8988T (cell line): ENCODE measurements at regions not wholly inside any gene's neighbourhood (a gene's known extent, or its start where the extent isn't known, plus 50 kb on each side); places are given as distances from the start of the nearest gene placed in this dataset.
"Not testable (repeated sequence)": the region's sequence is repeated elsewhere in the genome, so short reads cannot be mapped to it uniquely, and the experiment has no call there.

ENCODE experiments used
- DNase-seq: peaks from one replicate; pipeline ENCODE4 v3.0.0; 2011

DNA sequence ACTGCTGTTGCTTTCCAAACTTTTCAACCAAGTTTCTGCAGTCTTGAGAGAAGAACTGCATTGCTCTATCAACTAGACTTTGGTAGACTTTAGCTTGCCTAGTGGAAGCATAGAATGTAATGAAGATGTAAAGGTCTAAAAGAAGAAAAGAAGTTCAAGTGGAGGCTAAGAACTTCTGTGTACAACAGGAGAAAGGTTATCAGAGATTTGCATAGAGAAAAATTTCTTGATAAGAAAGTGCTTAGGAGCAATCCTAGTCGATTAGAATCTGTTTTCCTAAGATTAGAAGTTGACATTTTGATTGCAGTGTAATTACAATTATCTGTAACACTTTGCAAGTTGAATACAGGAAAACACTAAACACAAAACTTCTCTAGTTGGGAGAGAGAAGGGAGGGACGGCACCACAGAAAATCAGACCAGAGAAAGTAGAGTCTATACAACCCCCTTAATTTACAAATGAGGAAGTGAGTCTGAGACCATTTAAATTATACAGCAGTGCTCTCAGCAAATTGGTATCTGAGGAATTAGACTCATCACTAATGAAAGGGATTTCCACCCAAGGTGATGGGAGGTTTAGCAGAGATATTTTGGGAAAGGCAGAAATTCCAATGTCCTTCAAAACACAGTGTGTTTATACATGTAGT lies 194.3 kb upstream of the MARCKS start:
- no peak for DNase-seq

DNA sequence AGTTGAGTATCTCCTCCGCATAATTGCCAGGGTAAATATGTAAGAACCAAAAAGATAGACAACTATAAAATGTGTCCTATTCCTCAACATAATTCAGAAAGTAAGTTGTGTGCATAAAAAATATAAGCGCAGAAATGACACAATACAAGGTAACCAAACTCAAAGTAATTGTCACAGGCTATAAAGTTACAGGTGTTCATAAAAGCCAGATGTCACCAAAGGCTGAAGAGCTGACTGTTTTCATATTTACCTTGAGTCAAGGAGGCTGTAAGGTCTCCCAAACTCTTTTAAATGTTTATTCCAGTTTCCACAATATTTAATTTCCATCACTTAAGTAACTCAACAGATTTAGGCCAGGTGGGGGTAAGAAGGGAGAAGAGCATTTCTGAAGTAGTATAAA lies 192.2 kb upstream of the MARCKS start:
- DNase-seq: no peak

DNA sequence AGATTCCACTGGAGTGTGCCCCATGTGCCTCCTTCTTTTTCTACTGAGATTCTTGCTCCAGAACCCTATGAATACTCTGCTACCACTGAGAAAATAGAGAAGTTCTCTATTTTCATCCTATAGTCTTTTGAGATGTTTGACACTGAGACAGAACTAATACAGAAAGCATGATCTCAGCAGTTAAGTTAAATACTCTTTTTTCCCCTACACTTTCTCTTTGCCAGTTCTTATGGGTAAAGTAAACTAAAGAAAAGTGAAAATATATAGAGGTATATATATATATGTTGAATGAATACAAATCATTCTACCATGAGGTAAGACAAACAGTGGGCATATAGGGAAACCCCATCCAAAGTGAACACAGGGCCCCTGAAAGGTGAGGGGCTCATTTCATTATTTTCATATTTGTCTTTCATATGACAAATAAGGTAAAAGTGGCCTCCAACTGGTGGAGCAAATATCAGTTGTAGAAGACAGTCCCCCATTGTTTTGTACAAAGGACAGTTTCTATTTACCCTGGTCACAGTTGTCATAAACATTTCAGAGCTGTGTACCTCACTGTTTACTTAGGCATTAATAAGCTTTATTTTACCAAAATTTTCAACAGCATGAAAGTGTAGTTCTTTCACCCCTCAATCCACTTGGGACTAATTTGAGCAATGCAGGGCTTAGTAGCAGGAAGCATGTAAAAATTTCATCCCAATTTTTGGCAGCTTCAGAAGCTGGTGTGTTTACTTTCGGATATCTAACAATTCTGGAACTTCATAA lies 188.3 kb upstream of the MARCKS start:
- no peak for DNase-seq

DNA sequence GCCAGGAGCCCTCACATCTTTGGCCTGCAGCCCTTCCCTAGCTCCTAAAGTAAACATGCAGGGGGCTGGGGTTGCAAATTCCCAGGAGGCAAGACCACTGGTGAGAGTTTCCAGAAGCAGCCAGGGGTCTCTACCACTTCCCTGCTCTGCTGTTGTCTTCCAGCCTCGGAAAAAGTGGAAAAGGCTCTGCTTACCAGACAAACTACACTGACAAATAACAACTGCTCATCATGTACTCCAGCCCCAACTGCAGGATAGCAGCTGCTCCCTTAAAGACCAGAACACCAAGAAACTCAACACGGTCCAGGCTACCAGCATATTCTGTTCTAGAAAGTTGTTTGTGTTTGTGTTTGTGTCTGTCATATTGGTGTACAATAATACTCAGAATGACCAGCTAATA lies 187.5 kb upstream of the MARCKS start:
- no peak for DNase-seq

DNA sequence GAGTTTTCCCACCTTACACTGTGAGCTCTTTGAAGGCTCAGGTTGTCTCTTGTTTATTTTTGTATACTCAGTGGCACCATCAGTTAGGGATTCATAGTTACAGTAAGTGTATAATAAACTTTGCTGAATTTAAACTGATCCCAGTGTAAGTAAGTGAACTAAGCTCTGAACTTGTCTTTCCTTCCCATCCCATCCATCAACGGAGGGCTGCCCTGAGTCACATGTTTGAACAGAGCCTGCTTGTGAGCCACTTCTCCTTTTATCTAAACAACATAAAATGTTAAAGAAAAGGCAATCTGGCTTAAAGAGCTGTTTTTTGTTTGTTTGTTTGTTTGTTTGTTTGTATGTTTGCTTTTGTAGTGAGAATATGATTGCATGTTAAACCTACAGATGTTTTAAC lies 185.7 kb upstream of the MARCKS start:
- no peak for DNase-seq

DNA sequence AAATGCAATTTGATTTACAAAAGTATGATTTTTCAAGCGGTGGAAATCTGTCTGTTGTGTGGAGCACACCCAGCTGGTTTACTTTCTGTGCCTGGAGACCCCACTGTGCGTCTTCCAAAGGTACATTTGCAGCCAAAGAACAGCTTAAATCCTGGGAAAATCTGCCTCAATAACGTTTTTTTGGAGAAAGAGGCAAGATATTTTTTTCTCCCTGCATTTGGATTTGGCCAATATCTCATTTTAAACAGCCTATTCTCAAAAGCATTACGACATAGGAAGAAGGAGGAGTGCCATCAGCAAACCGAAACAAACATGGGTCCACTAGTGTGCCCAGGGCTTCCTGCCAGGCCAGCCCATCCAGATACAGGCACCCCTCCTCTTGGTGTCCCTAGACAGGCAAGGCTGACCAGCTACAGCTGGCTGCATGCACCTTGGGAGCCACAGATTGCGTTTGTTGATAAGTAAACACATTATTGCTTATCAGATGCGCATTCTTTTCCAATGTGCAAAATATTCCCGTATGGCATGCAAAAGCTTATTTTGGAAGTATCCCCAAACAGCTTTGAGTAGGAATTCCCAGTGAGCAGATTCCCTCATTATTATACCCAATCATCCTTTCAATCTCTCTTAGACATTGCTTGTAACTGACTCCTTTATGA lies 184.5 kb upstream of the MARCKS start:
- no peak for DNase-seq

DNA sequence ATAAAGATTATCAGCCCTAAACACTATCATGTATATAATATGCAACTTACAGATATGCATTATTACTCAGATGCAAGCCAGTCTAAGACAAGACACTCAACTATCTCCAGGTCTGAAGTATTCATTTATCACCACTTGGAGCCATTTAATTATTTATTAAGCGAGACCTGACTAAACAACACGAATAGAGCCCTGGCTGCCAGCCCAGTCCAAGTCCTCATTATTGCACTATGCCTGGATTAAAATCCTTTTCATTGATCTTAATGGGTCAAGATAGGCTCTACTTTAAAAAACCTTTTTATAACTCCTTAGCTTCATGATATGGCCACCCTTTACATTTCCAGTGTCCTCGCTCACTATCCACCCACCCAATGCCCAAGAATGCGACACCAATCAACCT lies 183.1 kb upstream of the MARCKS start:
- no peak for DNase-seq

DNA sequence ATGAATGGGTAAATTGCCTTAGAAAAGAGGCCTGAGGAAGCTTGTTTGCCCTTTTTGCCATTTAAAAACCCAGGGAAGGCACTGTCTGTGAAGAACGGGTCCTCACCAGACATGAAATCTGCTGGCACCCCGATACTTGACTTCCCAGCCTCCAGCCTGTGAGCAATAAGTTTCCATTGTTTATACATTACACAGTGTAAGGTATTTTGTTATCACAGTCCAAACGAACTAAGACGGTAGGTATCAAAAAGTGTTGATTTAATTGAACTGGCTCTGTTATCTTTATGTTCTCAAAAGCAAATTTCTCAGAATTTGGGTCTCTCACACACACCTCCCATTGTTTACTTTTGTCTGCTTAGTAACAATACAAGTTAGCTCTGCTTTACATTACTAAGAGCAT lies 181.1 kb upstream of the MARCKS start:
- no peak for DNase-seq

DNA sequence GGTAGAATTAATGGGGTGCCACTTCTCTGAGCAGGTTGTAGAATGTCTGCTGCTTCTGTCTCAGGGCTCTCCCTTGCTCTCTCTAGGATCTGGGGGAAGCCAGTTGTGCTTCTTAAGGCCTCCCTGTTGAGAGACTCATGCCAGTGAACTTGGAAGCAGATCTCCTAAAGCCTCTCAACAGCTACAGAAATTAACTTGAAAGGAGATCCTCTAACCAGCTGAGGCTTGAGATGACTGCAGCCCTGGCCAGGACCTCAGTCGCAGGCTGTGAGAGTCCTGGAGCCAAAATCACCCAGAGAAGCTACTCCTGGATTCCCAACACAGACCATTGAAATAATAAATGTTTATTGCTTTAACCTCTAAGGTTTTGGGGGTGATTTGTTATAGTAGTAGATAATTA lies 180.2 kb upstream of the MARCKS start:
- DNase-seq: no peak

DNA sequence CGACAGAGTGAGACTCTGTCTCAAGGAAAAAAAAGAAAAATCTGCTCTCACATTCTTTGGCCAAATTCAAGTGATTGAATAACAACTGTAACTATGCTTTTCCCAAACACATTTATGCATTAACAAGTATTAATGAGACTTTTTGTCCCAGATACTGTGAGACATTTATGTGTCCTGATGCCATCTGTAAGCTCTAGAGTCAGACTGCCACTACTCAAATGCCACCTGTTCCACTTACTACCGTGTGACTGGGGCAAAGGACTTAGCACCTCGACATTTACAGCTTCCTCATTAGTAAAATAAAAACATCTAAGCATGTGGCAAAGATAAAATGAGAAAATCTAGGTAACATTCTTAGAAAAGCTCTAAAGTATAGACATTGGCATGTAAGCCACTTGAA lies 178.1 kb upstream of the MARCKS start:
- no peak for DNase-seq

DNA sequence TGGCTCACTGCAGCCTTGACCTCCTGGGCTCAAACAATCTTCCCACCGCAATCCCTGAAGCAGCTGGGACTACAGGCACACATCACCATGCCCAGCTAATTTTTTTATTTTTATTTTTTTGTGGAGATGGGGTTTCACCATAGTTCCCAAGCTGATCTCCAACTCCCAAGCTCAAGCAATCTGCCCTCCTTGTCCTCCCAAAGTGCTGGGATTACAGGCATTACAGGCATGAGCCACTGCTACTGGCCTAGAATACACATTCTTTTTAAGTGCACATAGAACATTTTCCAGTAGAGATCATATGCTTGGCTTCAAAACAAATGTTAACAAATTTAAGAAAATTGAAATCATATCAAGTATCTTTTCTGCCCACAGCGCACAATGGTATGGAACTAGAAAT lies 176.8 kb upstream of the MARCKS start:
- DNase-seq: no peak

DNA sequence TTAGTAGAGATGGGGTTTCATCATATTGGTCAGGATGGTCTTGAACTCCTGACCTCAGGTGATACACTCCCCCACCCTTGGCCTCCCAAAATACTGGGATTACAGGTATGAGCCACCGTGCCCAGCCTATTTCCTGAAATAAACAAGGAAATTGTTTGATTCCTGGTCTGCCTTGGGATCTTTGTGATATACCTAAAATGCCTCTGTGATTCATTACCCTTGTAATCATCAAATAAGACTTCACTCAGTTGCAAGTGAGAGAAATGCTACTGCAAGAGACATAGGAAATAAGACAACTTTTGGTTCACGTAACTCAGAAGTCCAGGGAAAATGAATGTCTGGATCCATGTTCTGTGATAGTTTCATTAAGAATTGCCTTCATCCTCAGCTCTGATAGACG lies 173.2 kb upstream of the MARCKS start:
- DNase-seq: no peak

DNA sequence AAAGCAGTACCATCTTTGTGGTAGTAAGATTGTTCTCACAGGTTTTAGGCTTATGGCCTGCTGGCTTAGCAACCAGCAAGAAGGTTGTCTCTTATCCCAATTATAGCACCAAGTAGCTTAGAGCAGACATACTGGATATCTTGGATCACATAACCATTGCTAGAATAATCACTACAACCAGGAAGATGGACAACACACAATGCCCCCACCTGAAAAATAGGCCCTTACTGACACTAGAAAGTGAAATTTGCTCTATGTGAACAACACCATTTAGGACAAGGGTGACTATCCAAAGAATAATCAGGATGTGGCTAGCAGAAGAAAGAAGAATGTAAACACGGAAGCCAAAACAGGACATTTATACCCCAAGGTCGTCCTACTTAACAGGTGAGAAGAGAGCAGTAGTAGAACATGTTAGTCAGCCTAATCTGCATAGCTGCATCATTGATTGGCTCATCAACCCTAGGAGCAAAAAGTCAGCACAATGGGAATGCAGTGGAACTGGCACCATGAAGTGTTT lies 172.7 kb upstream of the MARCKS start:
- DNase-seq: no peak

DNA sequence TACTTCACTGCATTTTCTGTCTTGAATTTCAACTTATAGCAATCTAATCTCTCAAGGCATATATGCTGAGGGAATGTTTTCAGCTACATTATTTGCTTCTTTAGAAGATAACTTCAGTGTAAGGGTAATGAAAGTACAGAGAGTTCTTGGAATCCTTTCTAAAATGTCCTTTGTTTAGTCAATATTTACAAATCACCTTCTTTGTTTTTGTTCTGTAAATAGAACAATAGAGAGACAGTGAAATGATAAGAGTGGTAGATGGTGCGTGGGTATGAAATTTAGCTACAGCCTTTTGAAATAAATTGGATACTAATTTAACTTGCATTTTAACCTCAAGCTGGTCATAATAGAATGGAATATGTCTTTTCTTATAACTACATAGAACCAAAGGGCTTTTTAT lies 171.1 kb upstream of the MARCKS start:
- DNase-seq: no peak

DNA sequence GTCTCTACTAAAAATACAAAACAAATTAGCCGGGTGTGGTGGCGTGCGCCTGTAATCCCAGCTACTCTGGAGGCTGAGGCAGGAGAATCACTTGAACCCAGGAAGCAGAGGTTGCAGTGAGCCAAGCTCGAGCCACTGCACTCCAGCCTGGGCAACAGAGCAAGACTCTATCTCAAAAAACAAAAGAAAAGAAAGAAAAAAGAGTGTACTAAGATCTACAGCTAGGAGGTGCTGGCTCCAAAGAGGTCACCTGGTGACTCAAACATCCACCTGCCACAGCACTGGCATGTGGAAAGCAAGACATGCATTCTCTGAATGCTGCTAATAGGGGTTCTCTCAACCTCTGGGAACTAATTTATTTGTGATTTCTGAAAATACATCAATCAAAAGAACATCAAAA lies 167.5 kb upstream of the MARCKS start:
- not testable (repeated sequence) for DNase-seq

DNA sequence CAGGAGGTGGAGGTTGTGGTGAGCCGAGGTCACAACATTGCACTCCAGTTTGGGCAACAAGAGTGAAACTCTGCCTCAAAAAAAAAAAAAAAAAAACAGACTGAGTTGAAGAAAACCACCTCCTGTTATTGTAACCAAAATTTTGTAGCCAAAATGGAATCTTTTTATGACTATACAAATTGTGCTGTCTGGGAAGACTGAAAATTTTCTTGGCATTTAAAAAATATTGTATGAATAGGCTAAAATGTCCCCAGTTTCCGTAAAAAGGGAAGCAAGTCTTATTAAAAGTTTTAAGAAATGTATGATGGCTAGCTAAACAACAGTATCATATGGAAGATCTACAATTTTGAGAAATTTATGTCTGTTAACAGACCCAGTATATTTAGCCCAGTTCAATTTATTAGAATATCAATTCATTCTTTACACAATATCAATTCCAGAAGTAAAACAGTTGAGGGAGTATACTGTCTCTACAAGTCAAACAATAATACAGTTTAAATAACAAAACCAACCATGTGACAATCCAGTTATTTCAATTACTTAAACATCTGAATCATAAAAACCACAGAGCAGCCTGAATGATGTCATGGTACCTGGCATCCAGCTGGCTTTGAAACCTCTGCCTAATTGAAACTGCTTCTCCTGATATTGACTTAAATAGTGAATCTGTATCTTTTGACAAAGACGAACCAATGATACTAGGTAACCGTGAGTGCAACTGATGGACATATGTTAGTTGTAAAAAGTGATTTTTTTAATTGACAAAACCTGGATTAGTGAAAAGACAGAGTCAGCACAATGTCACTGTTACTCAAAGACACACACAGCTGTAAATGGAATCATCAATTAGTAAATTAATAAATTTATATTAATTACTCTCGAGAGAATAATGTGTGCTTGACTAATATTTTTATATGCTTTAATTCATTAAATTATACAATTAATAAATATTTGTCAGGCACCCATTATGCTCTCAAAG lies 166.6 kb upstream of the MARCKS start:
- no peak for DNase-seq

DNA sequence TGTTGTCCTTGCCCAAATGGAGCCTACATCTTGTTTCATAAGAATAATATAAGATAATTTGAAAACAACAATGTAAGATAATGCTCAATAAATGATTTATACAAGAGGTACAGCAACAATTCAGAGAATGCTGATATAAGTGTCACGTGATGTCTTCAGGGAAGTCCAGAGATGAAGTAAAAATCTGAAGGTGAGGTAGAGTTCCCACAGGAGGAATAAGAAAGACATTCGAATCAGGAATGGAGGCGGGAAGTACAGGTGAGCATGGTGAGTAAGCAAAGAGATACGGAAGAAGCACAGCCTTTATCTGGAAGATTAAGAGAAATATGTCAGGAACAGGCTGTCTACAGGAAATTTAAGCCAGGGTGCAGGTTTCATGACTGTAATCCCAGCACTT lies 165.9 kb upstream of the MARCKS start:
- no peak for DNase-seq

DNA sequence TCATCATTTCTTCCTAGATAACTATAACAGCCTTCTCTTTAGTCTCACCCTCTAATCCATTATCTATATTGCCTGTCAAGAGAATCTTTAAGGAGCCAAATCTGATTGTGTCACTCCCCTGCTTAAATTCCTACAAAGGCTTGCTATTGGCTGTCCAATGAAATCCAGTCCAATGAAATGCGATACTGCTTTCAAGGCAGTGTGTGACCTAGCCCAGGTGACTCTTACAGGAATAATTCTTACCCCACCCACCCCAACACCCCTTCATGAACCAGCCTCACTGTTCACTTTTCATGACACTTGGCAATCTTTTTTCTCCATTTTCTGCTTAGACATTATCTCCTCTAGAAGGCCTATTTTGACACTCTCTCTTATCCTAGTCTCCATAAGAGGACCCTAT lies 163.3 kb upstream of the MARCKS start:
- DNase-seq: no peak

DNA sequence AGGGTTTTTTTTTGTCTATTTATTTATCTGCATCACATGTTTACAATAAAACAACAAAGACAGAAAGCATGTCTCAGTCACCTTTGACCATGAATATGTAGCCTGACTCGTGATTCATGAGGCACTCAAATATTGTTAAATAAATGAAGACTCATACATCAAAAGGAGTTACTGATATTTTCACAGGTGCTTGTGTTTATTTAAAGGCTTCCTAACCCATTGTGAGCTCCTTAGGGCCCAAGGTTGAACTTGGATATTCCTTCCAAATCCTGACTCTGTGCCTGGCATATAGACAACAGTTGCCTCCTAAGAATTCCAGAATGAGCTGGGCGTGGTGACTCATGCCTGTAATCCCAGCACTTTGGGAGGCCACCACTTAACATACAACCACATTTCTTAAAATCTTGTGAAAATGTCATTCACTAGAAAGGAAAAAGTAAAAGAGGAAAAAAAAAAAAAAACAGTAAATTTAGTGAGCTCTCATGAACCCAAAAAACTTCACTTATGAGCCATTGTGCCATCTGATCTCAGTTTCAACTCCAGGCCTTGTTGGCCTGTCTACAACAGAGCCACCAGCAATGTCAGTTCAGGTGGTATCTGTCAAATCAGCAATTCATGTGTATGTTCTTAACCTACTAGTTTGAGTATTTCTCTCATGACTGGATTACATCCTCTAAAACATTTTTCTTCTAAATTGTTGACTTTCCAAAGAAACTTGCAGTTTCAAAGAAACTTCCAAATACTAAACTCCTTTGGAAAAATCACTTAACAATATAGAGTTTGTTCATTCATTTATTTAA lies 162.7 kb upstream of the MARCKS start:
- no peak for DNase-seq

DNA sequence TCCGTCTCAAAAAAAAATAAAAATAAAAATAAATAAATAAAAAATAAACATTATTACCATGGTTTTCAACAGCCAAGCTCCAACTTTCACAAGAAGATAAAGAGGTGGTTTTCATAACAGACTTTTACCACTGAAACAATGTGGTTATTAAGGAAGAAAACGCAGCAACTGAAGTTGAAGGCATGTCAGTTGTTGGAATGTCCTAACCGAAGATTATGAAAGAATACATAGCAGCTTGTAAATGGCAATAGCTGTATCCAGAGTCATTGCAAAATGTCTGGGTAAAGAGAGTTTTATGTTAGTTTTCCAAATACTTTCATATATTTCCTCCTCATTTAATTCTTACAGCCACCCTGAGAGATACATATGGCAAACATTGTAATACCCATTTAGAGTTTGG lies 161.6 kb upstream of the MARCKS start:
- DNase-seq: no peak

DNA sequence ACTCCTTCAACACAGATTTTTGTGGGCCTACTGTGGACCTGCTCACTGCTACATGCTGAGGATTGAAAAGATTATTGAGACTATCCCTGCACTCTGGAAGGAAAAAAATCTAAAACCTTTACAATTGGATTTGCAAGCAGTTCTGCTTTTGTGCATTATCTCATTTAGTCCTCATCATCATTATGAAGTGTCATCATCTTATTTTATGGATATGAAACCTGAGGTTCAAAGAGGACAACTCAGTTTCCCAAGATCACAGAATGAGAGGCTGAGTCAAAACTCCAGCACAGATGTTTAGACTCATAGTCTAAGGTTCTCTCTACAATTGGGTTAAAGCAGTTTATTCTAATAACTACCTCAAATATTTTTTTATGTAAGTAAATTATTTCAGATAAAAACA lies 160.2 kb upstream of the MARCKS start:
- no peak for DNase-seq
